Stomach (tissue), 4 donors: ENCODE measurements at regions not wholly inside any gene's neighbourhood (a gene's known extent, or its start where the extent isn't known, plus 50 kb on each side); places are given as distances from the start of the nearest gene placed in this dataset.

Experiments
- CTCF ChIP-seq, 7 experiments: fragments of 450-650 bp in 4 of 7; fragments of 200-600 bp in 3 of 7; sonication (generic) in 3 of 7; IDR thresholded peaks; one replicate each; pipeline ENCODE4 v1.5.1; 2016 to 2019; ENCODE audit warnings: antibody characterized with exemption in 7 of 7, control low read depth in 2 of 7, mild to moderate bottlenecking in 1 of 7
- POLR2A ChIP-seq, 4 donors: fragments of 450-650 bp; IDR thresholded peaks; one replicate each; pipeline ENCODE4 v1.6.1; 2016; ENCODE audit warnings: antibody characterized with exemption in 4 of 4, control low read depth in 2 of 4, mild to moderate bottlenecking in 1 of 4, moderate library complexity in 1 of 4

- TF ChIP-seq CTCF (IDR thresholded peaks at IDR 0.05) (no peak), POLR2A (IDR thresholded peaks at IDR 0.05) (no peak)
These were observed 567.8 kb downstream of the EPHB1 start for GRCh38 chr3:135362889-135363288.
